HG03469 (cell line): ENCODE measurements at regions not wholly inside any gene's neighbourhood (a gene's known extent, or its start where the extent isn't known, plus 50 kb on each side); places are given as distances from the start of the nearest gene placed in this dataset.

Experiments used
- ATAC-seq: cut with Tn5 transposase; IDR thresholded peaks from one replicate; pipeline ENCODE4 v1.9.1; 2021; ENCODE audit warnings: mild to moderate bottlenecking, moderate library complexity, moderate number of reproducible peaks; ENCODE audit not compliant: unreplicated experiment

- ATAC-seq = no peak
Measured at GRCh38 chr1:56395776-56396175, 183.6 kb downstream of the PLPP3 start.

GRCh38 chr1:56394298-56394697 is 185.1 kb downstream of the PLPP3 start:
- no peak for ATAC-seq

- ATAC-seq = no peak
Measured at GRCh38 chr1:56390934-56391731, 188.2 kb downstream of the PLPP3 start.

DNA sequence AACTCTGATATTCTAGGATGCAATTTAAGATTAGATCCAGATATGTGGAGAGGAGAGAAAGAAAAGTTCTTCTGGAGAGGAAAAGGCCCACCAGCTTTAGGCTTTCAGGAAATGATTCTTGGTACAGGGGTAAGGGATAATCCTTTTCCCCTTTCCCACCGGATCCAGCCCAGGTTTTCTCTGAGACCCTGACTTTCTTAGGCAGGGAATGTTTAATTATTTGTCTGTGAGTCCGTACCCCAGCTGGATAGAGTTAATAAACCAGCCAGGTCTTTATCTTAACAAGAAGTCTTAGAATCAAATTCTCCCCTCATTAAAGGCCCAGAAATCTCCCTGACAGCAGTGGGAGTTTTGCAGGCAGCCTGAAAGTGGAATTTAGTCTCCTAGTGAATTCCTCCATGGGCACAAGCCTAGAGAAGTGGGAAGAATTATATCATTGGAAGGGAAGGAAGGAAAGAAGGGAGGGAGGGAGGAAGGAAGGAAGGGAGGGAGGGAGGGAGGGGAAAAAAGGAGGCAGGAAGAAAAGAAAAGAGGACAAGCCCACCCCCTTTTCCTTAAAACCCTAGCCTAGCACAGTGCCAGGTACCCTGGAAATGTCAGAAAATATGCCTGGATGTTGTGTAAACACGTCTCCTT is 189.0 kb downstream of the PLPP3 start:
- no peak for ATAC-seq

DNA sequence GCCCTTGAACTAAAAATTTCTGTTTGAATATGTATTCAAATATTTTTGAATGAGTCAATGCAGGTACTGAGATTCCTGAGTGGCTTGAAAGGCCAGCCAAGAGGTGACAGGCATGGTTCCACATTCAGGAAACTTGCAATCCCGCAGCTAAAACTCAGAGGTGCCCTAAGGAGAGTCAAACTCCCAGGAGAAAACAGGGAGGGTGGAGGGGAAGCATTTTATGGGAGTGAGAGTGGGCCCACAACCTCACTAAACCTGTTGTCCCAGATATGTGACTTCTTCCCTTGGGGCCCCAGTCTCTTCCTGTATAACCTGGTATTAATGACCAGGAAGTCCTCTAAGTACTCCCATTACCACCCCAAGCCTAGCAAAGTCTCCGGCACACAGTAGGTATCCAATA is 189.6 kb downstream of the PLPP3 start:
- ATAC-seq = no peak

- no peak for ATAC-seq
Measured at GRCh38 chr1:56387071-56387740, 192.2 kb downstream of the PLPP3 start.

GRCh38 chr1:56385314-56385713 is 194.0 kb downstream of the PLPP3 start:
- no peak for ATAC-seq

DNA sequence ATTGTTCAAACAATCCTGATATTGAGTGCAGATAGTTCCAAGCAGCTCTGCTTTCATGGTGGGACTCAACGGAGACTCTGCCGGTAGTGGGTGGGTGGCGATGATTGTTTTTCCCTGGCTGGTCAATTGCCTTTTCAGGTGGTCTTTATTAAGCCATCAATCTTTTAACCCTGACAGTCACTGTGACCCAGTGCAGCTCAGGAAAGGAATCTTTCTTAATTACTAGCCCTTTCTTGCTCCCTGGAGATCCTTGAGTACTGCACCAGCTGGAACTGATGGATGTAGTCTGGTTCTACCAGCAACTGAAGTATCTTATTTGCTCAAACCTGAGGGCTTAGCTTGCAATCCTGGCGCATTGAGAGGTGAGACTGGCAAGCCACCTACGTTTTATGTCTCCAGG is 196.4 kb downstream of the PLPP3 start:
- no peak for ATAC-seq

- no peak for ATAC-seq
Measured at GRCh38 chr1:56380531-56380930, 198.8 kb downstream of the PLPP3 start.

- ATAC-seq = no peak
Measured at GRCh38 chr1:56378341-56379070, 200.9 kb downstream of the PLPP3 start.

DNA sequence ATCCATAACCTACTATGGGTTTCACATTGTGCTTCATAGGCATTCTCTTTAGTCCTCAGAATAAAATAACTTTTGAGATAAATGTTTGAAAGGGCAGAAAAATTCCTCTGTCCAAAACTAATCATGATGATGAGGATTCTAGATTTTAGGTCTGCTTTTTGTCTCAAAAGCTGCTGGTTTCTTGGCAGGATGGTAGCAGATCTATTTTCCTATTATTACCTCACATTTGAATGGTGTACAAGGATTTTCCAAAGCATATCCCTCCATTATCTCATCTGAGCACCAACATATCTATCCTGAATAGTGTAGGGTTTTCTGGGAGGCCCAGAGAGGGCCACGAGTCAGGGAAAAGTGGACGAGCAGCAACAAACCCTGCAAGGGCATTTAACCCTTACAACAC is 201.9 kb downstream of the PLPP3 start:
- no peak for ATAC-seq

DNA sequence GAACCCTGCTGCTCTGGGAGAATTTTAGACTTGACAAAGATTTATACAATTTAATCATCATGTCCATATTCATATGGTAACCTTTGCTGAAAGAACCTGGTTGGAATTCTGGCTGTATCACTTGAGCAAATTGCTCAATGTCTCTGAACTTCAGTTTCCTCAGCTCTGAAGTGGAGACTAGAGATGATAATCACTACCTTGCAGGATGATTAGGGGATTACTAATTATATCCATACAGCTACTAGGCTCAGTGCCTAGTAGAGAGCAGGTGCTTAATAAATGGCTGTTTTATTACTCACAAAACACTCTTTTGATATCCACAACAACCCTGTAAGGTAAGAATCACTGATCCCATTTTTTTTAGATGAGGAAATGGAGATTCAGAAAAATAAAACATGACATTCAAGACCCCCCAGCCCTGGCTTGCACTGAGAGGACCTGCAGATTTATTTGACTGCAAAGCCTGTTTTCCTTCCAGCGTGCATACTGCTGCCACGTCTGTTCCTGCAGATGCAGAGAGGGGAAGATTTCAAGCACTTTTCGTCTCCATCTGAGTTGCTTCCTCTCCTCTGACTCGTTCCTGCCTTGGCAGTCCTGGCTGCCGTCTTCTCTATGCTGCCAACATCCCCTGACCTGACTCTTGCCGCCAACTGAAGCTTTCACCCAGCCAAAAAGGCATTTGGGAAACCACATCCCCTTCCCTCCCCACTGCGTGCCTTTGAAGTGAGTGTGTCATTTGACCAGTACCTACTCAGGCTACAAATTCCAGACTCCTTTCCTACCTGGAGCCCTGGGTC is 203.0 kb downstream of the PLPP3 start:
- no peak for ATAC-seq

DNA sequence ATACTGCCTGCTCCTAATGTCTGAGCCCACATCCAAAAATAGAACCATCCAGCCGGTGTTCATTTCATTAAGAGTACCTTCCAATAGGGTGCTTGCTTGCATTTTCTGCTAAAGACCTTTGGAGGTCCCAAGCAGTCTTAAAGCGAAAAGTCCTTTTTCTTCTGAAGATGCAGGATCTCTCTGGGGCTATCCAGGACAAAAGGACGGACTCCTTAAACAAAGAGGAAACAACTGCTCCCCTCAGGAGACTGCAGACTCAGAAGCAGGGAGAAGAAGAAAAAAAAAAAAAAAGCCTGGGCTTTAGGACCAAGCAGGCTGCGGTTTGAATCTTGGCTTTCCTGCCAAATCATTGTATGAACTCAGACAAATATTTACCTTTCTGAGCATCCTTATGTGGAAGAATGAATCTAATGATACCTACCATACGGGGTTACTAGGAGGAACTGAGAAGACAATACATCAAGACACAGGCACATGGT is 204.0 kb downstream of the PLPP3 start:
- no peak for ATAC-seq

GRCh38 chr1:56374026-56374974 is 205.1 kb downstream of the PLPP3 start:
- no peak for ATAC-seq

DNA sequence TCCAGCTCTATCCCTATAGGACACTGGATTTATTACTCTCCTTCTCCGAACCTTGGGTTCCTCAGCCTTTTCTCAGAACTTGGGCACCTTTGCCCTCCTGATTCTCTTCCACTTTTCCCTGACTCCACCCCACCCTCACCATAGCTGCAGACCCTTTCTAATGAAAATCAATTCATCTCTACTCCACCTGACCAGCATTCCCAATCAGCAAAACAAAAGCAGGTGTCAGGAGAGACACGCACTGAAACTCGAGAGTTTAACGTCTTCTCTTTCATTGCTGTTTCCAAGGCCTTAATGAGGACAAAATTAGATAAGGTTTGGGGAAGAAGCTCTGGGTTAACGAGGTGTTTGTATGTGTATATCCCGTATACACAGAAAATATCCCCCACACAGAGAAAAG is 208.8 kb downstream of the PLPP3 start:
- ATAC-seq = no peak

- ATAC-seq = no peak
Measured at GRCh38 chr1:56363007-56363770, 216.2 kb downstream of the PLPP3 start.

DNA sequence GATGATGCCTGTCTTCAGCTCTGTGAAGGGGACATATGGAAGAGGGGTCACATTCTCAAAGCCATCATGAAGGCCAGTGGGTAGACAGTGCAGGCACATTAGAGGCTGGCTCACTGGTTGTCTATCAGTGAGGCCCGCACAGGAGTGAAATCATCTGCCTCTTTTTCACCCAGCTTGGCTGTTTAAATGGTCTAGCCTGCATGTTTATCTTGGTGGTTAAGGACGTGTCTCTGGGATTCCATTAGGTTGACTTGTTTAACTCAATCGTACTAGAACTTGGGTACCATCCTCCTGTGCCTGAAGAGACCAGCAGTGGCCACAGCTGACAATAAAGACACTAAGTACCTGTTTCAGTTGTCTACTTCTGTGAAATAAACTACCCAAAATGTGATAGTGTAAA is 219.3 kb downstream of the PLPP3 start:
- no peak for ATAC-seq

GRCh38 chr1:56359056-56359455 is 220.3 kb downstream of the PLPP3 start:
- ATAC-seq = no peak
